HG03103 (cell line): ENCODE measurements at regions not wholly inside any gene's neighbourhood (a gene's known extent, or its start where the extent isn't known, plus 50 kb on each side); places are given as distances from the start of the nearest gene placed in this dataset.
"Not testable (repeated sequence)": the region's sequence is repeated elsewhere in the genome, so short reads cannot be mapped to it uniquely, and the experiment has no call there.

Source experiments
- ATAC-seq: cut with Tn5 transposase; IDR thresholded peaks from one replicate; pipeline ENCODE4 v1.9.1; 2021; ENCODE audit warnings: low read depth; ENCODE audit not compliant: unreplicated experiment

DNA sequence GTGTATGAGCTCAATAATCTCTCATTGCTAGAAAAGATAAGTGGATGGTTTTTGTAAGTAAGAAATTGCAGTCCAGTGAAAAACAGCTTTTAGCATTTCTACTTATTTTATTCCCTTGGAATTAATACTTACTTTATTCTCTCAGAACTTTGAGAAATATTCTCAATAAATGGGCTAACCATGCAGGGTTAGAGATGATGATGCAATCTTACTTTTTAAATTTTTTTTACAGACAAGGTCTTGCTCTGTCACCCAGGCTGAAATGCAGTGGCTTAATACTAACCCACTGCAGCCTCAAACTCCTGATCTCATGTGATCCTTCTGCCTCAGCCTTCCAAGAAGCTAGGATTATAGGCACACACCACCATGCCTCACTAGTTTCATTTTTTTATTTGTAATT lies 440.8 kb upstream of the ZP4 start:
- no peak for ATAC-seq

DNA sequence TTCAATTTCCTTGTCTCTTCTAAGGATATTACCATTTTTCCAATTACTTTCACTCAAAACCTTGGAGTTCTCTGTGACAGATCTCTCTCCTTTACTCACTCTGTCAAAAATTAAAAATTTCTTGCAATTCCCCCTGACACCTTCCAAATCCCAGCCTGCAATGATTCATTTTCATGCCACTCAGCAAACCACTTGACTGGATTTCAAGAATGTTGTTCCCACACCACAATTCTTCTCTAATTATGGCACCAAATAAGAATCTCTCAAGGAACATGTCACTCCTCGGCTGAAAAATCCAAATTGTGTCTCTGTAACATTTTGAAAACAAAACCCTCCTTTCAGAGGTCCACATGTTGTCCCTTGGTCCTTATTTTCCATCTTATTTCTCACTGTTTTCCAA lies 438.9 kb upstream of the ZP4 start:
- no peak for ATAC-seq

DNA sequence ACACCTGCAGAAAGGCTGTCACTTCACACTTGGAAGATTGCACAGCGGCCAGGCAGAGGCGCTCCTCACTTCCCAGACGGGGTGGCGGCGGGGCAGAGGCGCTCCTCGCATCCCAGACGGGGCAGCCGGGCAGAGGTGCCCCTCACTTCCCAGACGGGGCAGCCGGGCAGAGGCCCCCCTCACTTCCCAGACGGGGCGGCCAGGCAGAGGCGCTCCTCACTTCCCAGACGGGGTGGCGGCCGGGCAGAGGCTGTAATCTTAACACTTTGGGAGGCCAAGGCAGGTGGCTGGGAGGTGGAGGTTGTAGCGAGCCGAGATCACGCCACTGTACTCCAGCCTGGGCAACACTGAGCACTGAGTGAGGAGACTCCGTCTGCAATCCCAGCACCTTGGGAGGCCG lies 436.3 kb upstream of the ZP4 start:
- ATAC-seq = not testable (repeated sequence)

DNA sequence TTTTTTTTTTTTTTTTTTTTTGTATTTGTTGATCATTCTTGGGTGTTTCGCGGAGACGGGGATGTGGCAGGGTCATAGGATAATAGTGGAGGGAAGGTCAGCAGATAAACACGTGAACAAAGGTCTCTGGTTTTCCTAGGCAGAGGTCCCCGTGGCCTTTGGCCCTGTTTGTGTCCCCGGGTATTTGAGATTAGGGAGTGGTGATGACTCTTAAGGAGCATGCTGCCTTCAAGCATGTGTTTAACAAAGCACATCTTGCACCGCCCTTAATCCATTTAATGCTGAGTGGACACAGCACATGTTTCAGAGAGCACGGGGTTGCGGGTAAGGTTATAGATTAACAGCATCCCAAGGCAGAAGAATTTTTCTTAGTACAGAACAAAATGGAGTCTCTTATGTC lies 435.8 kb upstream of the ZP4 start:
- not testable (repeated sequence) for ATAC-seq

DNA sequence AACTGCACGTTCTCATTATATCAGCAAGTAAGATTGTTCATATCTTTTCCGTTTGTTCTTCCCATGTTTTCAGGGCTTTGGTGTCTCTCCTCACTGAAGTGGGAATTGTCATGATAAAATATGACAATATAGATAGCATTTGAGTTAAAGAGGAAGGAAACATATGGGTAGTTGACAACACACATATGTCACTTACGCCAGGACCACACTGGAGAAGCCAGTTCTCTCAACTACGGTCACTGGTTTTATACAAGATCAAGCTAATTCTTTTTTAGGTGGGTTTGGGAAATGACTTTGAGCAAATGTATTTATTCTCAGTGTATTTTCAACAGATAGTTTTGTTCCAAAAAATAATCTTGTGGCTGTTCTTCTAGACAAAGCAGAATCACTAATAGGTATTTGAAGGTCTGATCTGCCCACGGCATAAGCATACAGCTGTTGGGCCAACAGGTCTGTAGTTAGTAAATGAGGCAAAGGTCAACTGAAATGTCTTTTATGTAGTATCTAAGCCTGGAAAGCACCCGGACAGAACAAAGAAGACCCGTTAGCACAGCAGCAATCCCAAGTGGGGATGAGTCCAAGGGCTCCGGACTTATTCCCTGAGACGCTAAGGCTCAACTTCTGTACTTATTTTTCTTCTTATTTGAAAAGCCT lies 433.6 kb upstream of the ZP4 start:
- ATAC-seq = no peak

DNA sequence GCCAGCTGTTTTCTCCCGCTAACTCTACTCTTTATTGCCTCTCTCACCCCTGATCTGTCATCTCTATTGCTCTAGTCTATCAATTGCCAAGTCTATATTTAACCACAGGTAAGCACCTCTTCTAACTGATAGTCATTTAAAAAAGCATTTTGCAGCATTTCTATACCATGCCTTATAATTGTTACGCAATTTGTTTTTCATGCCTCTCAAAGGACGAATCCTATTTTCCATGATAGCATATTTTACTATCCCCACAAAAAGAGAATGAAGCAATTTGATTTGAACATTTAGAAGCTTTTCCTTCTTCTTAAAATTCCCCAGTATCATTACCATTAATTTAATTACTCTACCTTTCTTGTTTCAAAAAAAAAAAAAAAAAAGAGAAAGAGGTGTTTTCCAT lies 432.8 kb upstream of the ZP4 start:
- ATAC-seq = no peak

DNA sequence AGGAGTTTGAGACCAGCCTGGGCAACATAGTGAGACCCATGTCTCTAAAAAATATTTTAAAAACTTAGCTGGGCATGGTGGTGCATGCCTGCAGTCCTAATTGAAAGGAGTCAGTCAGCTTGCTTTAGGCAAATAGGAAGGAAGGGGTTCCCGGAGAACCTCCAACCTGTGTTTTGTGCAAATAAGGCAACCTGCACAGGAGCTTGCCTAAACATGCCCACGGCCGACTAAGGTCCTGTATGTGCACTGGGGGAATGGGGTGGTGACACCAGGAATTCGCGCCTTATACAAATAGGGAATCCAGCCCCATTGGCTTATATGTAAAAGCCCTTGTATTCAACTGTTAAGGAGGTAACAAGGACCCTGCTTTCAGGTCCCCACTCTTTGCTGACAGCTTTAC lies 429.2 kb upstream of the ZP4 start:
- no peak for ATAC-seq

DNA sequence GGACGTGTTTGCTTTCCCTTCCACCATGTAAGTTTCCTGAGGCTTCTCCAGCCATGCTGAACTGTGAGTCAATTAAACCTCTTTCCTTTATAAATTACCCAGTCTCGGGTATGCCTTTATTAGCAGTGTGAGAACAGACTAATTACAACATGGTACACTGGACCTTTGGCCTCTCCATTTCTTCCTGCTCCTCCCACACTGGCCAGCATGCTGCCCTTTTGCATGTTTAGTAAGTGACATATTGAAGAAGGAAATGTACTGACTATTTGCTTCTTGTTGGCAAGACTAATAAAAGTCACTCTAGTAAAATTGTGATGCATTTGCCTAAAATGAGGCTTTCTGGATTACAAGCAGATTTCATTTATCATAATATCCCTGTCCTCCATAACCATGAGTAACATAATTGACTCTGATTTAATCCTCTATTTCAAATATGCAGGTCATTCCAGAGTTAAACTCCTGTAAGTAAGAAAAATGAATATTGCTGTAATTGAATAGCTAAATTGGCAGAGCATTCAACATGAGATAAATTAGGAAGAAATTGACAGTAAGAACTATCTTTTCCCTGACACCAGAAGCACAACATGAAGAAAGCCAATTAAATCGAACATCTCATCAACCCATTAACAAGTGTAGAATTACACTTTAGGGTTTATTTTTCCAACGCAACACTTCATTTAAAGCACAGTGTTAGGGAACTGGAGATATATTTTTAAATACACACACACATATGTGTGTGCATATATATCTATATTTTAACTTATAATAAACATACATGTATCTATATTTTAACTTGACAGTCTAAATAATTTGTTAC lies 427.8 kb upstream of the ZP4 start:
- ATAC-seq = no peak

DNA sequence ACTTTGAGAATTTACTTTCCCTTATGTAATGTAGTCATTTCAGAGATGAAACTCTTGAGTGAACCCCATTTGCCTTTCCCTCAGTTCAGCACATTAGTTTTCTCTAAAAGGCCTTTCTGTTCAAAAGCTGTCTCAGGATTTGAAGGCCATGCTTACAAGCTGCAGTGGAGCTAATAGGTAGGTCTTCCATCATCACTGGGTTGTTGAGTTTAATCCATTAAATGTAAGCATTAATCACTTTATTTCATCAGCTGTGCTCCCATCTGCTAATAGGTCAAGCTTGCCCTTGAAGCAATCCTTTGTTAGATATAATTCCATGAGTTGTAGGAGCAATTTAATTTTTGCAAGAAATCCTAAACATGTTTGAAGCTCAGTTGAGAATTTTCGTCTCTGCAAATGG lies 422.2 kb upstream of the ZP4 start:
- ATAC-seq = no peak

DNA sequence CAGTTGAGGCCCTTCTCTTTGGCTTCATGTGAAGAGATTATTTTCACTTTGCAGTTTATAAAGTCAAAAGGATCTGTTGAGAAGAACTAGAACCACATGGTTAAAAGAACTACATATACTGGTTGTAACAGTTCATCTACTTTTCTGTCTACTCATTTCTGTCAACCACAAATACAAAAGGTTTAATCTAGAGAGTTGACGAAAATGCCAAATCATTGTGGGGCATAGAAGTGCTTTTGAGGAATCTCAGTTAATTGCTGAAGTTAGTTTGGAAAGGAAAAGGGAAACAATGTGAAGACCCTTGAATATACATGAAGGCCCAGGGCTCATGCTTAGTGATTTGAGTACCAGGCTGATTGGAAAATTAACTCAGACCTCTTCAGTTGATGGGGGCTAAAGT lies 415.7 kb upstream of the ZP4 start:
- ATAC-seq = no peak

DNA sequence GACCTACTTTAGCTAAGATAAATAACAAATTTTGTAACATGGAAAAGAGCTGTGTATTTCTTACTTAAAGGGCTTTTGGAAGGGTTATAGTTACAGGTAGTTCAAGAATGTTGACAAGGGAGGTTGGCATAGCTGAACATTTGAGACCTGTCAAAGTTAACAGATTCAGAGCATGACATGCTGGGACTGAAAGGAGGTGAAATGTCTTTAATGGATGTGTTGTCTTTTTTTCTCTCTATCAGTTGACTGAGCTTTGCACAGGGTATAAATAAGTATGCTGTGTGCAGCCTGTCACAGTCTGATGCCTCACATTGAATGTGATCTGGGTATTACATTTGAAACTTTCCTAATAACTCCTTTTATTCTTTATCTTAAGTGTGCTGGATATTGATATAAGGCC lies 411.9 kb upstream of the ZP4 start:
- no peak for ATAC-seq

DNA sequence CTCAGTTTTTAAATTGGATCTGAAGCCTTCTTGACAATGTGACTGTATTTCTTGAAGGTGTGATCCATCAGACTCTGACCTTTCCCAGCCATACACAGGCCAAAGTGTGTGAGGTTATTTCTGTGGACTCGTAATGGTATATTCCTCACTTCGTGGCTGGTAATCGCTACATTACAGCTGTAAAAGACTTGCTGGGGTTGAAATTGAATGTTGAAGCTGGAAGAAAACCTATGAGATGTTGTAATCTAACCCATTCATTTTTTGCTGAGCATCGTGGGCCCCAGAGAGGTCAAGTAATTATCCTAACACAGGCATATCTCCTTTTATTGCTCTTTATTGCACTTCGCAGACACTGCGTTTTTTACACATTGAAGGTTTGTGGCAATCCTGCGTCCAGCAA lies 405.6 kb upstream of the ZP4 start:
- ATAC-seq = no peak

DNA sequence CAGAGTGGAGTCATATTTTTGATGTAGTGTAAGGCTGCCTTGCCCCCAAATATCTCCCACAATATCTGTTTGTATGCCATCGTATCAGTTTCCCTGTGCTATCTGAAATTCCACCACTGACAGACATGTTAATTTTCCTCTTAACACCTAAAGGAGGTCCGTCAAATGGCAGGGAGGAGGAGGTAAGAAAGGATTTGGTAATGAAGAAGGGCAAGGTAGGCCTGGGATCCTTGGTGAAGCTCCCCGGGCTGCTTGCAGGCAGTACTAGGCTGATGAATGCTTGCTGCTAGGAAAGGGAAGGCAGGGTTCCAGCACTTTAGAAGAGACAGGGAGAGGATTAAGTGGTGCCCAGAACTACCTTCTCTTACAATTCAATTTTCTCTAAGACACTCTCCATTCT lies 402.4 kb upstream of the ZP4 start:
- ATAC-seq = no peak

DNA sequence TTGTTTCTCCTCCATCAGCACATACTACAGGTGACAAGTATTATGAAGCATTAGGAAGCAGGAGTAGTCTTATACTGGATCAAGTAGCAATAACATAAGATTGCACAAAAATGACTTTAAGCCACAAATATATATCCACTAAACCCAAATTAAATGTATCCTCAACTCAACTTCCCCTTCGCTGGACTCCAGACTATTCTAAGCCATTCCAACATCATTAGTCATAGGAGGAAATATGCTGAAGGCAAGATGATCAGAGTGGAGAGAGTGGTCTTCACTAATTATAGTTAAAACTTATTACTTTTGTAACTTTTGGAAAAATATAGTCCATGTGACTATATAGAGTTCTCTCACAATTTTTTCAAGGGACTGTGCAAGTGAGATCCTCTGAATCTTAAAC lies 390.7 kb upstream of the ZP4 start:
- no peak for ATAC-seq

DNA sequence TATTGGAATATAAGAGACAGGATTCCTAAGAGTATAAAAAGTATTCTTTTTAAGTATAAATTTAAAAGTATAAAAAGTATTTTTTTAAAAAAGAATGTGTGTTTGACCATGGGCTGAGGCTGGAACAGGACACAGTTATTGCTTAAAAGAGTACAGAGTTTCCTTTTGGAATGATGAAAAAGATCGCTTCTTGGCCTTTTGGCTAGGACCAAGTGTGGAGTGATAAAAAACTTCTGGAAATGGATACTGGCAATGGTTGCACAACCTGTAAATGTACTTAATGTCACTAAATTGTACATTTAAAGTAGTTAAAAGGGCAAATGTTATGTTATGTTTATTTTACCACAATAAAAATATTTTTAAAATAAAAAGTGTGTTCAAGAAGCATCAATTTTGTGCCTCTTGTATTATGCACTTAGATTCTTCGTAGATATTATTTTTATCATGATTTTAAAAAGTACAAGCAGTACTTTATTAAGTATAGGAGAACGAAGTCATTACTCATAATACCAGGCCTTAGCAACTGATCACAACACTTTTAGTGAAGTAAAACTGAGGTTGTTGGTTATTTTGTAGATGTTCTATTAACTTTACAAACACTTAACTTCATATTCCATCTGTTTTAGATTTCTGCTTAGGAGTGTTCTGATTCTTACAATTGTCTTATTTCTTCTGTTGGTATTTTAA lies 389.1 kb upstream of the ZP4 start:
- ATAC-seq = no peak

DNA sequence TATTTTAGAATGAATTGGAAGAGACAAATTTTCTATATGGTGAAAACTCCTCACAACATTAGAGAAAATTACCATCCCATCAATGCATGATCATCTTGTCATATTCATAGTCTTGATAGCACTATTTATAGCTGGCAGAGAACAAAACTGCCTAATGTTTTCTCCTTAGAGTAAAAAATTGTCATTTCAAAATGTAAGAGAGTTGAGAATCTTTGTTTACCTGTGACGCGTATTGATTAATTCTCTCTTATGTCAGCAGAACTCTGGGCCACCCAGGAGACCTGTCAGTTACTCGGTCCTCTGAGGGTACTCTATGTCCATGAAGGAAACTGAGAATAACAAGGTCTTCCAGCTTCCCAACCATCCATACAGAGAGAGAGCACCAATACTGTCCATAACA lies 381.4 kb upstream of the ZP4 start:
- no peak for ATAC-seq

DNA sequence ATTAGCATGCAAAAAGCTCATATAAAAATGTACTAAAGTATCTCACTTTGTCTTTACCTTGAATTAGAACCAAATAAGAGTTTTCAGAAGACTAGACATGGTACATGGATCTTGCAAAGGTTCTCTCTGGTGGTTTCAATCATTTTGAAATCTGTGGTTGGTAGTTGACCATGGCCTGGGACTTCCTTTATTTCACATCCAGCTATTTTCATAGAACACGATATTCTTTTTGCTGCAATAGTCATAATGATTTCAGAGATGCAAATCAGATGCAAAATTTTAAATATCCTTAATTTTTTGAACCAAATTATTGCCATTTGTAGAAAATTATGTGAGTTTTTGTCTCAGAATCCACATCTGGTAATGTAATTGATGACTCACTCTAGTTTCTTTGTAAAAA lies 375.1 kb upstream of the ZP4 start:
- ATAC-seq = no peak

DNA sequence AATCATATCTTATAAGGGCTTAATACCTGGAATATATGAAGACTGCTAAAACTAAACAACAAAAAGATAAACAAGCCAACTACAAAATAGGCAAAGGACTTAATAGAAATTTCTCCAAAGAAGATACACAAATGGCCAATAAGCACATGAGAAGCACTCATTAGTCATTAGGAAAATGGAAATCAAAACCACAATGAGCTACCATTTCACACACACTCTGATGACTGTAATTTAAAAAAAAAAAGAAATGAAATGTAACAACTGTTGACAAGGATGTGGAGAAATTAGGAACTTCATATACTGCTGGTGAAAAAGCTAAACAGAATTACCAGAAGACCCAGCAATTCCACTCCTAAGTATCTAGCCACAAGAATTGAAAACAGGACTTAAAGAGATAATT lies 374.2 kb upstream of the ZP4 start:
- no peak for ATAC-seq

DNA sequence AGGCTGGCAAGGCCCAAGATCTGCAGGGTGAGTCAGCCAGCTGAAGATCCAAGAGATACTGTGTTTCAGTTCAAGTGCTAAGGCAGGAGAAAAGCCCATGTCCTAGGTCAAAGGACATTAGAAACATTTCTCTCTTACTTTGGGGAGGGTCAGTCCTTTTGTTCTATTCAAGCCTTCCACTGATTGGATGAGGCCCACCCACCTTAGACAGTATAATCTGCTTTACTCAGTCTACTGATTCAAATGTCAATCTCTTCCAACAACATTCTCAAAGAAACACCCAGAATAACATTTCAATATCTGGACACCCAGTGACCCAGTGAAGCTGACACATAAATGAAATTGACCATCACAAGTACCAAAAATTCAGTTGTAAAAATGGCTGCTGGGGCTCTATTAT lies 367.8 kb upstream of the ZP4 start:
- ATAC-seq = no peak

DNA sequence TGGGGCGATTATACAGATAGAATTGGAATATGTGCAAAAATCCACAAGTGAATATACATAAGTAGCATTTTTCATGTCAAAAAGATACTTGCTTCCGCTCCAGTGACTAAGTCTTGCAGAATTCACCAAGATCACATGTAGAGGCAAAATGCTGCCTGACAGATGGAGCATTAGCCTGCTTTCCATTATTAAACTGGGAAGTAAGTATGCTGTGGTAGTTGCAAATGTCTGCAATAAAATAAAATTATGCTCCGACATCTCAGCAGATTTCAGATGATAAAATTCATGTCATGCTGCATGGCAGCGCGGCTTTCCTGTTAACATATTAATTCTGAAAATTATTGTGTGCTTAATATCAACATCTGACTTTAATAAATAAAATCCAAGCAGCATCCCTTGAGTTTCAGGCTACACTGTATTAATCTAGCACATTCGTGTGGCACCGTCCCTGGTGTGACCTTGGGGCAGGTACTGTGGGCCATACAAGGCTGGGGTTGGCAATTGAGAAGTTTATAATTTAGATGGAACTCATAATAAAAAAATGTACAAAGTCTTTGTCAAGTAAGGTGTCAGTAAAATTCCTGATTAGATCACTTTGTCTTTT lies 366.4 kb upstream of the ZP4 start:
- no peak for ATAC-seq

DNA sequence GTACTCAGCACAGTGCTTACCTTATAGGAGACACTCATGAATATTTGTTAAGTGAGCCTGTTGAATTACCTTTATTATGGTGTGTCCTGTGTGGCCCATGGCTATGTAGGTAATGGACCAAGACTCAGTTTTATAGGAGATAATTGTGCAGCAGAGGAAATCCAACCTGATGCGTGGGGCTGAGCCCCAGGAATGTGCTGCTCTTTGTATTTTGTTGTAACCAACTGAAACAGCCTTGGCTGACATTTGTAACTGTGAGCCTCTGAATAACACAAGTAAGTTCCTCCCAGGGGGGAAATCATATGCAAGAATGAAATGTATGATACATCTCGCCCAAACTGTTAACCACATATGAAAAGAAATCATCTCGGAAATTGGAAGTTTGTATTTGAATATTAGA lies 364.2 kb upstream of the ZP4 start:
- no peak for ATAC-seq
